ENCODE measurements at regions not wholly inside any gene's neighbourhood (a gene's known extent, or its start where the extent isn't known, plus 50 kb on each side); places are given as distances from the start of the nearest gene placed in this dataset.

DNA sequence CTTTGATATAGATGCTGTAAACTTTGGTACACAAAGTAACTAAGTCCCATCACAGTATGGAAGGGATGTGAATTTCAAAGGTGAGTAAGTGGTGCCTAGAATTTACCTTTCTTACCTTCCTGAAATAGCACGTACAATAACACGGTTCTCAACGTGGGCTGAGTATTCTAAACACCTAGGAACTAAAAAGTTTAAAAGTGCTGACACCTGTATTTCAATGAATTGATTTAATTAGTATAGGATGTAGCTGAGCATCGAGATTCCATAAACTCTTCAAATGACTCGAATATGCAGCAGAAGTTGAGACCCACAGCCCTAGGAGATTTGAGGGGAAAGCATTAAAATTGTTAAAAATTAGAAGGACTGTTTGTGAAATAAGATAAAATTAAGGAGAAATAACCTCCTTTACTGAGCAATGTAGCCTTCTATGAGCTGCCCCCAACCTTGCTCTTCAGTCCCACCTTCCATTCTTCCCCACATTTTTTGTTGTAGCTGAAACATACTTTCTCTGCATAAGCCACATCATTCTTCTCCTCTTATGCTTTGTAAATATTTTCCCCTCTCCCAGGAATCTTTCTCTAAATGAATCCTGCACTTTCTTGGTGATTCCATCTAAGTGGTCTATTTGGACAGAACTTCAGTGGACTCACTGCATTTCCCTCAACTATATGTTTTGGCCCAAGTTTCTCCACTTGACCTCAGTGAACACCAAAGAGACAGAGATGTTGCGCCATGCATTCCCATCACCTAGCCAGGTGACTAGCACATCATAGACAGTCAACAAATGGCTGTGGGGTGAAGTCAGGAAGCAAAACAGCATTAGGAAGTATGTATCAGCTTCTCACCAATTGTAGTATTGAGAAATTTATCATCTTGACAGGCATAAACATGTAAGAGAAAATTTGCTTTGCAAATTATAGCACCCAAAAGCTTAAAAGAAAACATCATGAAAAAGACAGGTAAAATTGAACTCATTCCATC, 156.5 kb upstream of the TAS2R1 start:
- TF ChIP-seq, protein P1, sequence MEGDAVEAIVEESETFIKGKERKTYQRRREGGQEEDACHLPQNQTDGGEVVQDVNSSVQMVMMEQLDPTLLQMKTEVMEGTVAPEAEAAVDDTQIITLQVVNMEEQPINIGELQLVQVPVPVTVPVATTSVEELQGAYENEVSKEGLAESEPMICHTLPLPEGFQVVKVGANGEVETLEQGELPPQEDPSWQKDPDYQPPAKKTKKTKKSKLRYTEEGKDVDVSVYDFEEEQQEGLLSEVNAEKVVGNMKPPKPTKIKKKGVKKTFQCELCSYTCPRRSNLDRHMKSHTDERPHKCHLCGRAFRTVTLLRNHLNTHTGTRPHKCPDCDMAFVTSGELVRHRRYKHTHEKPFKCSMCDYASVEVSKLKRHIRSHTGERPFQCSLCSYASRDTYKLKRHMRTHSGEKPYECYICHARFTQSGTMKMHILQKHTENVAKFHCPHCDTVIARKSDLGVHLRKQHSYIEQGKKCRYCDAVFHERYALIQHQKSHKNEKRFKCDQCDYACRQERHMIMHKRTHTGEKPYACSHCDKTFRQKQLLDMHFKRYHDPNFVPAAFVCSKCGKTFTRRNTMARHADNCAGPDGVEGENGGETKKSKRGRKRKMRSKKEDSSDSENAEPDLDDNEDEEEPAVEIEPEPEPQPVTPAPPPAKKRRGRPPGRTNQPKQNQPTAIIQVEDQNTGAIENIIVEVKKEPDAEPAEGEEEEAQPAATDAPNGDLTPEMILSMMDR (conservative IDR thresholded peaks at IDR 0.05) = no peak
- no peak for TF ChIP-seq ZFX (IDR thresholded peaks at IDR 0.05)
